ENCODE measurements at regions not wholly inside any gene's neighbourhood (a gene's known extent, or its start where the extent isn't known, plus 50 kb on each side); places are given as distances from the start of the nearest gene placed in this dataset.

GRCh38 chr11:115699326-115699725, 195.1 kb upstream of the CADM1 start:
- TF ChIP-seq CTCF (IDR thresholded peaks at IDR 0.05) (no peak), POLR2A (IDR thresholded peaks at IDR 0.05) (no peak)
